ENCODE measurements at regions not wholly inside any gene's neighbourhood (a gene's known extent, or its start where the extent isn't known, plus 50 kb on each side); places are given as distances from the start of the nearest gene placed in this dataset.

- TF ChIP-seq ZNF274 (IDR thresholded peaks at IDR 0.05; ENCODE audit: low read depth, low read length) (no peak), YY1 (IDR thresholded peaks at IDR 0.05; ENCODE audit: insufficient read depth, insufficient read length) (no peak)
Observed at GRCh38 chr6:74061201-74061600, 365.2 kb downstream of the CD109 start.

All from NT2/D1 (cell line).